Neuronal stem cell (in vitro differentiated cells): ENCODE measurements at regions not wholly inside any gene's neighbourhood (a gene's known extent, or its start where the extent isn't known, plus 50 kb on each side); places are given as distances from the start of the nearest gene placed in this dataset.

Source experiments
- DNase-seq: peaks from one replicate; pipeline ENCODE4 v3.0.0-alpha.2; 2013; ENCODE audit warnings: low spot score
- H2AFZ ChIP-seq: one replicate; pipeline ENCODE4 v1.6.1; 2013; ENCODE audit warnings: mild to moderate bottlenecking, low read length, inconsistent platforms
- H2AK5ac ChIP-seq: 2 replicates; pipeline ENCODE4 v1.6.1; 2013; ENCODE audit warnings: low read depth, mild to moderate bottlenecking, inconsistent platforms, low read length, moderate library complexity, mixed read lengths
- H2BK120ac ChIP-seq: 2 replicates; pipeline ENCODE4 v1.6.1; 2013; ENCODE audit warnings: low read depth, mild to moderate bottlenecking, inconsistent platforms, low read length, moderate library complexity, mixed read lengths
- H2BK12ac ChIP-seq: one replicate; pipeline ENCODE4 v1.6.1; 2013; ENCODE audit warnings: low read length, inconsistent platforms
- H2BK15ac ChIP-seq: 2 replicates; pipeline ENCODE4 v1.6.1; 2013; ENCODE audit warnings: mild to moderate bottlenecking, low read length, inconsistent platforms, mixed read lengths
- H2BK5ac ChIP-seq: one replicate; pipeline ENCODE4 v1.6.1; 2013; ENCODE audit warnings: inconsistent platforms, mild to moderate bottlenecking, low read length, moderate library complexity
- H3K14ac ChIP-seq: one replicate; pipeline ENCODE4 v1.6.1; 2013; ENCODE audit warnings: low read length, inconsistent platforms
- H3K18ac ChIP-seq: 2 replicates; pipeline ENCODE4 v1.6.1; 2013; ENCODE audit warnings: low read length, inconsistent platforms
- H3K23ac ChIP-seq: 2 replicates; pipeline ENCODE4 v1.6.1; 2013; ENCODE audit warnings: low read depth, mild to moderate bottlenecking, mixed read lengths, low read length, inconsistent platforms; ENCODE audit not compliant: poor library complexity
- H3K27ac ChIP-seq: replicated peaks from 3 replicates; pipeline ENCODE4 v1.5.1; 2013; ENCODE audit warnings: low read length, inconsistent platforms
- H3K27me3 ChIP-seq, 3 experiments: 2 replicates each; pipeline ENCODE4 v1.6.1; 2013; ENCODE audit warnings: low read length in 3 of 3, mild to moderate bottlenecking in 2 of 3, inconsistent platforms in 1 of 3, low read depth in 1 of 3, mixed read lengths in 1 of 3, moderate library complexity in 1 of 3; ENCODE audit not compliant: control insufficient read depth in 3 of 3, insufficient read depth in 3 of 3
- H3K36me3 ChIP-seq, 2 donors: replicated peaks in 1 of 2; 2 replicates each; pipeline ENCODE4 v1.6.1; 2013; ENCODE audit warnings: low read length in 2 of 2; ENCODE audit not compliant: control insufficient read depth in 2 of 2, insufficient read depth in 2 of 2
- H3K4ac ChIP-seq: 2 replicates; pipeline ENCODE4 v1.6.1; 2013; ENCODE audit warnings: inconsistent platforms, mild to moderate bottlenecking, low read length, moderate library complexity
- H3K4me1 ChIP-seq, 2 donors: 1 replicate in 1 of 2; 2 replicates in 1 of 2; pipeline ENCODE4 v1.6.1; 2013; ENCODE audit warnings: low read length in 2 of 2, low read depth in 1 of 2; ENCODE audit not compliant: control insufficient read depth in 2 of 2, insufficient read depth in 1 of 2
- H3K4me2 ChIP-seq: one replicate; pipeline ENCODE4 v1.6.1; 2013; ENCODE audit warnings: mild to moderate bottlenecking, low read length, inconsistent platforms; ENCODE audit not compliant: insufficient read depth, poor library complexity, severe bottlenecking
- H3K4me3 ChIP-seq, 2 donors: 2 replicates each; pipeline ENCODE4 v1.5.1; 2013; ENCODE audit warnings: low read length in 2 of 2, mild to moderate bottlenecking in 2 of 2, inconsistent platforms in 1 of 2, moderate library complexity in 1 of 2
- H3K79me1 ChIP-seq: one replicate; pipeline ENCODE4 v1.6.1; 2013; ENCODE audit warnings: low read depth, mild to moderate bottlenecking, inconsistent platforms, low read length, moderate library complexity
- H3K9ac ChIP-seq: one replicate; pipeline ENCODE4 v1.6.1; 2013; ENCODE audit warnings: mild to moderate bottlenecking, low read depth, low read length, inconsistent platforms; ENCODE audit not compliant: poor library complexity
- H3K9me3 ChIP-seq, 2 donors: replicated peaks in 1 of 2; 2 replicates each; pipeline versions ENCODE3 to v1.6.1; 2013; ENCODE audit warnings: low read length in 2 of 2, mild to moderate bottlenecking in 2 of 2, inconsistent platforms in 1 of 2, low read depth in 1 of 2, mixed read lengths in 1 of 2, moderate library complexity in 1 of 2; ENCODE audit not compliant: control insufficient read depth in 2 of 2, insufficient read depth in 1 of 2
- H4K8ac ChIP-seq: one replicate; pipeline ENCODE4 v1.6.1; 2013; ENCODE audit warnings: low read depth, mild to moderate bottlenecking, inconsistent platforms, low read length, moderate library complexity
- H4K91ac ChIP-seq: one replicate; pipeline ENCODE4 v1.6.1; 2013; ENCODE audit warnings: low read length, low read depth, mild to moderate bottlenecking, inconsistent platforms; ENCODE audit not compliant: poor library complexity
- WGBS, 2 donors: extraction: QIAGEN DNeasy Blood & Tissue Kit; methylation state at CpG; one replicate each; pipeline ENCODE4 v1.1.7; 2013; ENCODE audit warnings: missing lambda C conversion rate in 2 of 2, mixed read lengths in 1 of 2; ENCODE audit not compliant: insufficient read length in 2 of 2, insufficient replicate concordance in 1 of 2; ENCODE audit errors: extremely low coverage in 2 of 2; 5-methylcytosine and 5-hydroxymethylcytosine counted together

DNA sequence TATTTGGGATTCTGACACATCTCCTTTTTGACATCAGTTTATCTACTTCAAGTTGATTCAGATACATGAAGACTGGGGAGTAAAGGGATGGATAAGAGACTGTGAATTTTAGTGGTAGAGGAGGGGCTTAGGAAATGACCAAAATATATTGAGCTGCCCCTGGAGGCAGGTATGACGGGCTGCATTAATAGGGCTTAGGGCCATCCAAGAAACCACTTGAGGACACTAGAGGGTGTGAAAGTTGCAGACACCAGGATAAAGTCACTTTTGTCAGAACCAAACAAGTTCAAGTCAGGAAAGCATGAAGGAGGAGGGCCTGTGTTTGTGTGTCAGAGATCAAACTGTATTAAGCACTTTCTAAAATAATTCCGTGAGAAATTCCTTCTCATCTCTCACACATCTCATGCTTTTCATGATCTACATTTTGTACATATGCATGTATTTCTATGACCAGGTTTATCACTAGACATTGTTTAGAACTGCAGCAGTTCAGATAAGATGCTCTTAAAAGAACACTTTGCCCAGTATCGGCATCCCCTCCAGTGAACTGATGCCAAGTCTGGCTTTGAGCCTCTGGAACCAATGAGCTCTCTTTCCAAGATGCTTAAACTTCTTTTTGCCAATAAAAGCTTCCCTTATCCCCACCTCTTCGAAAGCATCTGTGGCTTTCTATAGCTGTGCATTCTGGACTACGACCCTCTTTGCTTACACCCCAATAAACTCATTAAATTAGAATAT, 136.9 kb downstream of the SLC38A1 start:
- Histone ChIP-seq H3K9me3 (no peaks in the 10 kb centered on the region), H3K9ac (no peak overlapping the region), H3K27ac (no peak overlapping the region), H2BK12ac (no peak overlapping the region), H3K27me3 (peaks cover 0 to 8% (median 0%) of the 10 kb centered on the region in 3 experiments), H2AK5ac (no peak overlapping the region), H4K8ac (no peak overlapping the region), H3K4me2 (no peak overlapping the region), H2AFZ (no peak overlapping the region), H3K4me3 (no peak overlapping the region), H2BK120ac (no peak overlapping the region), H2BK15ac (no peak overlapping the region), H3K36me3 (no peaks in the 10 kb centered on the region), H3K14ac (no peak overlapping the region), H3K4me1 (no peaks in the 10 kb centered on the region), H2BK5ac (no peak overlapping the region), H4K91ac (no peak overlapping the region), H3K79me1 (no peaks in the 10 kb centered on the region), H3K18ac (no peak overlapping the region), H3K4ac (no peak overlapping the region), H3K23ac (no peak overlapping the region)
- WGBS, 2 donors = no CpG with 5 or more reads among the region's 5 CpGs
- DNase-seq = no peak

GRCh38 chr12:46127656-46128055, 137.3 kb upstream of the SCAF11 start:
- peaks cover 0 to 8% (median 0%) of the 10 kb centered on the region in 3 experiments for H3K27me3 ChIP-seq
- H3K14ac ChIP-seq = no peak overlapping the region
- WGBS, 2 donors = no CpG with 5 or more reads among the region's 6 CpGs
- no peak overlapping the region for H2BK15ac ChIP-seq
- no peaks in the 10 kb centered on the region for H3K36me3 ChIP-seq
- no peak overlapping the region for H2BK12ac ChIP-seq
- H3K9ac ChIP-seq = peak overlapping the region; percentile 30
- no peak overlapping the region for H3K23ac ChIP-seq
- H3K79me1 ChIP-seq = no peaks in the 10 kb centered on the region
- no peak overlapping the region for H2BK120ac ChIP-seq
- H3K4me1 ChIP-seq = no peaks in the 10 kb centered on the region
- no peak overlapping the region for H3K4me2 ChIP-seq
- H3K4me3 ChIP-seq = no peak overlapping the region
- H4K91ac ChIP-seq = no peak overlapping the region
- no peak for DNase-seq
- H2AFZ ChIP-seq = no peak overlapping the region
- H4K8ac ChIP-seq = no peak overlapping the region
- no peak overlapping the region for H3K4ac ChIP-seq
- no peaks in the 10 kb centered on the region for H3K9me3 ChIP-seq
- H3K18ac ChIP-seq = no peak overlapping the region
- H3K27ac ChIP-seq = no peak overlapping the region
- no peak overlapping the region for H2BK5ac ChIP-seq
- H2AK5ac ChIP-seq = no peak overlapping the region

GRCh38 chr12:46126050-46126727, 135.8 kb upstream of the SCAF11 start:
- H3K27me3 ChIP-seq = peaks cover 0 to 19% (median 0%) of the 10 kb centered on the region in 3 experiments
- no peaks in the 10 kb centered on the region for H3K36me3 ChIP-seq
- H3K18ac ChIP-seq = no peak overlapping the region
- no peak overlapping the region for H2BK12ac ChIP-seq
- H3K4me3 ChIP-seq = no peak overlapping the region
- no peak overlapping the region for H2BK15ac ChIP-seq
- H3K4me2 ChIP-seq = no peak overlapping the region
- no peak overlapping the region for H4K8ac ChIP-seq
- no CpG with 5 or more reads among the region's 4 CpGs for WGBS, 2 donors
- no peak overlapping the region for H2AFZ ChIP-seq
- no peak overlapping the region for H3K27ac ChIP-seq
- H3K14ac ChIP-seq = no peak overlapping the region
- DNase-seq = no peak
- H3K79me1 ChIP-seq = no peaks in the 10 kb centered on the region
- no peak overlapping the region for H3K4ac ChIP-seq
- no peak overlapping the region for H2BK120ac ChIP-seq
- no peak overlapping the region for H4K91ac ChIP-seq
- H3K23ac ChIP-seq = no peak overlapping the region
- H3K9ac ChIP-seq = no peak overlapping the region
- H2BK5ac ChIP-seq = no peak overlapping the region
- H3K4me1 ChIP-seq = no peaks in the 10 kb centered on the region
- no peaks in the 10 kb centered on the region for H3K9me3 ChIP-seq
- no peak overlapping the region for H2AK5ac ChIP-seq

DNA sequence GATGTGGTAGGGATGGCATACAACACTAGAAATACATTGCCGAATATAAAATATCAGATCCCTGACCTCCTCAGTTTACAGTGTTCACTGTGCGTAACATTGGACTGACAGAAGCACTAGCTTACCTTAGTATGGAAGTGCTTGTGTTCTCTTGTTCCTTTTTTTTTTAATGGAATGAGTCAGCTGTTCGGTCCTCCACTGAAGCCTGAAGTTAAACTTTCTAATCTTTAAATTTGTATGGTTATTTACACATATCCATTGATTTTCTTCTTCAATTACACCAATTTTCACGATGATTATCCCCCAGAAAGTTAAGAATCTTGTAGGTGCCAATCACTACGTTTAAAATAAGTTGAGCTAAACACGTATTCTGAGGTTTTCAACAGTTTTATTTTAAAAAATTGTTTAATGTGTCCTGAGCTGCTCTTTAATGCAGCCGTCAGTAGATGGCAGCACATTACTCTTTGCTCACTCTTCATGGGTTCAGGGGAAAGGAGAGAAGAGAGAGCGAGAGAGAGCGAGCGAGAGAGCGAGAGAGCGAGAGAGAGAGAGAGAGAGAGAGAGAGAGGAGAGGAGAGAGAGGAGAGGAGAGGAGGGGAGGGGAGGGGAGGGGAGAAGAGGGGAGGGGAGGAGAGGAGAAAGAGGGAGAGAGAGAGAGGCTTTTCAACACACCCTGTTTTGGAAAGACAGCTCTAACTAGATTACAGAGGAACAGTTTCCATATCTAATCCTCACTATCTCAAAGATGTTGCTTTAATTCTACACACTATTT, 134.7 kb upstream of the SCAF11 start:
- Histone ChIP-seq H3K23ac (no peak overlapping the region), H3K79me1 (no peaks in the 10 kb centered on the region), H2BK12ac (no peak overlapping the region), H3K27me3 (peaks cover 0 to 23% (median 0%) of the 10 kb centered on the region in 3 experiments), H3K14ac (no peak overlapping the region), H3K9ac (no peak overlapping the region), H2BK120ac (no peak overlapping the region), H3K18ac (no peak overlapping the region), H3K4me1 (no peaks in the 10 kb centered on the region), H3K27ac (no peak overlapping the region), H2AFZ (peak overlapping the region; percentile 20), H2BK5ac (no peak overlapping the region), H3K9me3 (no peaks in the 10 kb centered on the region), H4K8ac (no peak overlapping the region), H3K36me3 (no peaks in the 10 kb centered on the region), H3K4me3 (no peak overlapping the region), H2BK15ac (no peak overlapping the region), H4K91ac (no peak overlapping the region), H2AK5ac (no peak overlapping the region), H3K4me2 (no peak overlapping the region), H3K4ac (no peak overlapping the region)
- DNase-seq = peak; percentile 48
- WGBS, 2 donors = no CpG with 5 or more reads among the region's 12 CpGs
